ENCODE measurements at regions not wholly inside any gene's neighbourhood (a gene's known extent, or its start where the extent isn't known, plus 50 kb on each side); places are given as distances from the start of the nearest gene placed in this dataset.

GRCh38 chr22:48305726-48306235, 1521.9 kb downstream of the BRD1 start:
- TF ChIP-seq FOXP2 (optimal IDR thresholded peaks at IDR 0.05; ENCODE audit: control extremely low read depth, extremely low read length, insufficient read depth) (no peak), EZH2 (IDR thresholded peaks at IDR 0.05) (no peak)
